ENCODE measurements at regions not wholly inside any gene's neighbourhood (a gene's known extent, or its start where the extent isn't known, plus 50 kb on each side); places are given as distances from the start of the nearest gene placed in this dataset.

GRCh38 chr4:160399826-160400225, 1296.9 kb downstream of the RAPGEF2 start:
- peaks cover 0 to 18% (median 3%) of the 10 kb centered on the region in 11 donors for H3K9me3 ChIP-seq
- no peak overlapping the region for H3K27ac ChIP-seq
- ATAC-seq = no peak
- no peaks in the 10 kb centered on the region for H3K36me3 ChIP-seq
- no peak for TF ChIP-seq CTCF (IDR thresholded peaks at IDR 0.05)
- 74 to 81% methylated on average over 3 of the region's 3 CpGs for WGBS, 2 donors
- H3K27me3 ChIP-seq = no peaks in the 10 kb centered on the region
- H3K4me1 ChIP-seq = no peaks in the 10 kb centered on the region
- no peak for DNase-seq
- no peak overlapping the region for H3K4me3 ChIP-seq
- intact Hi-C loops (cut with DNase I) = loop anchor here in 1 of 10 donors (5.0 kb wide), 1 partner anchor 1808 kb away; no protein-coding TSS in a partner anchor

- Histone ChIP-seq H3K27me3 (no peaks in the 10 kb centered on the region), H3K4me3 (no peak overlapping the region), H3K27ac (no peak overlapping the region), H3K4me1 (no peaks in the 10 kb centered on the region), H3K9me3 (peaks cover 0 to 18% (median 3%) of the 10 kb centered on the region in 11 donors), H3K36me3 (no peaks in the 10 kb centered on the region)
- DNase-seq (no peak), ATAC-seq (no peak)
- intact Hi-C loops (cut with DNase I) = loop anchor here in 1 of 10 donors (5.0 kb wide), 1 partner anchor 1811 kb away; no protein-coding TSS in a partner anchor
- 55 to 62% methylated on average over 2 of the region's 2 CpGs for WGBS, 2 donors
- no peak for TF ChIP-seq CTCF (IDR thresholded peaks at IDR 0.05)
Observed at GRCh38 chr4:160403081-160403480, 1300.2 kb downstream of the RAPGEF2 start.

GRCh38 chr4:160406263-160406825, 1303.5 kb downstream of the RAPGEF2 start:
- DNase-seq (no peak), ATAC-seq (no peak)
- WGBS, 2 donors = 83 to 89% methylated on average over 5 of the region's 5 CpGs
- Histone ChIP-seq H3K4me3 (no peak overlapping the region), H3K36me3 (no peaks in the 10 kb centered on the region), H3K4me1 (no peaks in the 10 kb centered on the region), H3K27ac (no peak overlapping the region), H3K27me3 (no peaks in the 10 kb centered on the region), H3K9me3 (no peaks in the 10 kb centered on the region)
- intact Hi-C loops (cut with DNase I) = no loop called here
- TF ChIP-seq CTCF (IDR thresholded peaks at IDR 0.05) = no peak

GRCh38 chr4:160414496-160414895, 1311.6 kb downstream of the RAPGEF2 start:
- intact Hi-C loops (cut with DNase I) = no loop called here
- TF ChIP-seq CTCF (IDR thresholded peaks at IDR 0.05) = no peak
- Histone ChIP-seq H3K4me1 (no peaks in the 10 kb centered on the region), H3K36me3 (no peaks in the 10 kb centered on the region), H3K9me3 (no peaks in the 10 kb centered on the region), H3K27ac (no peak overlapping the region), H3K27me3 (no peaks in the 10 kb centered on the region), H3K4me3 (no peak overlapping the region)
- WGBS, 2 donors = 89 to 91% methylated on average over 5 of the region's 5 CpGs
- ATAC-seq = no peak
- DNase-seq = no peak
